ENCODE measurements at regions not wholly inside any gene's neighbourhood (a gene's known extent, or its start where the extent isn't known, plus 50 kb on each side); places are given as distances from the start of the nearest gene placed in this dataset.

DNA sequence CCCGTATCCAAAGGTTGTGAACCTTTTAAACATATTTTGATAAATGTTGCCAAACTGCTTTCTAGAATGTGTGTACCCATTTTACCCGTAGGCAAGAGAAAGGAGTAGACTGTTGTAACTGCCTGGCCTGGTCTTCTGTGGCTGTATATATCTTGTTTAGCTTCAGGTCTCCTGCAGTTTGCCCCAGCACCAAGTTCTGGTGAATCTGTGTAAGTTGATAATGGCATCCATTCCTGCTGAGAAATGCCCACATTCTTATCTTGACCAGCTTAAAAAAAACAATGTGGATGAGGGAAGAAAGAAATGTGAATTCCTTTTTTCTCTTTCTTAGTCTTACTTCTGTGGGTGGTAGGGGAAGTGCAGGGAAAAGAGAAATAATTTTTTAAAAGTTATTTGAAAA lies 53.3 kb upstream of the TLE3 start:
- Histone ChIP-seq H3K4me2 (ENCODE audit: low read depth, low read length) (no peak overlapping the region), H3K4me1 (ENCODE audit: control insufficient read depth, insufficient read depth, low read length) (peaks cover 7% of the 10 kb centered on the region), H3K18ac (ENCODE audit: low read depth, low read length) (no peak overlapping the region), H2BK120ac (ENCODE audit: low read depth, low read length) (no peak overlapping the region), H2AK5ac (ENCODE audit: low read depth, low read length) (no peak overlapping the region), H4K5ac (ENCODE audit: low read depth, low read length) (no peak overlapping the region), H4K20me1 (ENCODE audit: insufficient read depth, low read length) (no peaks in the 10 kb centered on the region), H3K4ac (ENCODE audit: low read depth, low read length) (no peak overlapping the region), H2BK15ac (ENCODE audit: low read depth, low read length) (no peak overlapping the region), H3K56ac (ENCODE audit: extremely low read depth, insufficient read depth, low read length) (no peak overlapping the region), H2AK9ac (replicated peaks; ENCODE audit: low read depth, low read length, poor library complexity) (no peak overlapping the region), H4K8ac (ENCODE audit: low read depth in 2 of 2, low read length in 2 of 2) (no peak overlapping the region), H3K79me1 (ENCODE audit: low read depth in 1 of 2, low read length in 2 of 2) (no peaks in the 10 kb centered on the region), H3K9me1 (ENCODE audit: insufficient read depth, low read length) (no peaks in the 10 kb centered on the region), H3K23ac (ENCODE audit: low read depth, low read length) (no peak overlapping the region), H3K9me3 (ENCODE audit: control insufficient read depth, insufficient read depth, low read length) (no peaks in the 10 kb centered on the region), H3K4me3 (ENCODE audit: insufficient read depth, low read depth, low read length) (no peak overlapping the region), H2AFZ (replicated peaks; ENCODE audit: low read length, poor library complexity) (no peak overlapping the region), H4K91ac (ENCODE audit: insufficient read depth, low read depth, low read length) (no peak overlapping the region), H2BK20ac (ENCODE audit: low read depth, low read length) (no peak overlapping the region), H3K27ac (ENCODE audit: insufficient read depth, low read length) (no peak overlapping the region), H3K9ac (ENCODE audit: low read depth, low read length) (no peak overlapping the region), H3K14ac (replicated peaks; ENCODE audit: low read depth, low read length) (no peak overlapping the region), H2BK5ac (ENCODE audit: low read depth, low read length, poor library complexity, severe bottlenecking) (no peak overlapping the region), H3K36me3 (ENCODE audit: control insufficient read depth, insufficient read depth, low read length) (no peaks in the 10 kb centered on the region), H3K27me3 (ENCODE audit: control insufficient read depth, insufficient read depth, low read length) (peaks cover 23% of the 10 kb centered on the region)
- no peak for TF ChIP-seq CHD1 (IDR thresholded peaks at IDR 0.05; ENCODE audit: low read depth, low read length)
- TF ChIP-seq RAD21 (IDR thresholded peaks at IDR 0.05; ENCODE audit: low read length), result no peak
- no TSS peak for BruUV-seq (replicated peaks)
- in situ Hi-C loops (cut with MboI; ENCODE audit: low sequenced_read_pairs) (no loop called here), intact Hi-C loops (cut with micrococcal nuclease) (no loop called here), dilution Hi-C loops (cut with HindIII; ENCODE audit: low sequenced_read_pairs, unreplicated experiment) (no loop called here)
- no CpG with 5 or more reads among the region's 2 CpGs for WGBS, 2 experiments (ENCODE audit: extremely low coverage in 2 of 2, insufficient read length in 1 of 2)
- ChIA-PET CTCF (no interaction called here), POLR2A (ENCODE audit: unreplicated experiment) (no interaction called here)
- DNase-seq (no peak), ATAC-seq (ENCODE audit: low read depth) (no peak)
